T1000 (cell line): ENCODE measurements at regions not wholly inside any gene's neighbourhood (a gene's known extent, or its start where the extent isn't known, plus 50 kb on each side); places are given as distances from the start of the nearest gene placed in this dataset.
"Not testable (repeated sequence)": the region's sequence is repeated elsewhere in the genome, so short reads cannot be mapped to it uniquely, and the experiment has no call there.

Experiments used
- DNase-seq: peaks from one replicate; lab custom pipeline; 2025; ENCODE audit warnings: mixed read lengths; lab: John Stamatoyannopoulos, UW

DNA sequence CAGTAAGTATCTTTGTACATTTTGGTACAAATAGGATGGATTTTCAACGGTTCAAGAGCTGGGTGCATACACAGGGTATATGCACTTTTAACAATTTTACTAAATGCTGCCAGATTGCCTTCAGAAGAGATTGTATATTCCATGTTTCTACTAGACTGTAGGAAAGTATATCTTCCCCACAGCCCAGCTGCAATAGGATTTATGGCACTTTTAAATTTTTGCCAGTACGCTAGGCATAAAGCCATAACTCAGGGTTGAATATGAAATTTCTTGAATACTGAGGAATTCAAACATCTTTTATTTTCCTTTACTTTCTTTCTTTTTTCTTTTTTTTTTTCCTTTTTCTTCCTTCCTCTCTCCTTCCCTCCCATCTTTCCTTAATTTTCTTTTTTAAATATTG, 78.7 kb upstream of the SULF2 start:
- no peak for DNase-seq

DNA sequence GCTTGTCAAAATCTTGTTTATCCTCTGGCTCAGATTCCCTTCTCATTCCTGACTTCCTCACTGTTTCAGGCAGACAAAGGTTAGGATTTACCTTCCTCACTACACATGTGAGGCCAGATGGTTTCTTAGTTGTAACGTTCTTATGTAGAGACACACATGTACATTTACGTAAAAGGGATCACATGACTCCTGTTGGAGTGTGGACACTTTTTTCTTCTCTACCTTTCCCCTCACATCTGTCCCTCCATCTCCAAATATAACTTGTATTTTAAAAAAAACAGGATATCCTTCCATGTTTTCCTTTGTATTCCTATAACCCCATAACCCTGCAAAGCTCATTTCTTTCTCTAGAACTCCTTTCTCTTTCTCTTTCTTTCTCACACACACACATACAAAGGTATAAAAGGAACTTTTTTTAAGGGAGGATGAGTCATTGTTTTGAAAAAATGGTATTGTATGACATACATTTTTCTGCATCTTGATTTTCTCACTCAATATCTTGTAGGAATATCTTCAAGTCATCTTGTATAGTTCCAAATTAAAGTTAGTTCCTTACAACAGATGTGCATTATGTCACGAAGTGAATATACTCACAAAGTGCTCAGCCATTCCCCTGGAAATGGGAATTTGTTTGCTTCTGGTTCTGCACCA, 78.2 kb upstream of the SULF2 start:
- no peak for DNase-seq

DNA sequence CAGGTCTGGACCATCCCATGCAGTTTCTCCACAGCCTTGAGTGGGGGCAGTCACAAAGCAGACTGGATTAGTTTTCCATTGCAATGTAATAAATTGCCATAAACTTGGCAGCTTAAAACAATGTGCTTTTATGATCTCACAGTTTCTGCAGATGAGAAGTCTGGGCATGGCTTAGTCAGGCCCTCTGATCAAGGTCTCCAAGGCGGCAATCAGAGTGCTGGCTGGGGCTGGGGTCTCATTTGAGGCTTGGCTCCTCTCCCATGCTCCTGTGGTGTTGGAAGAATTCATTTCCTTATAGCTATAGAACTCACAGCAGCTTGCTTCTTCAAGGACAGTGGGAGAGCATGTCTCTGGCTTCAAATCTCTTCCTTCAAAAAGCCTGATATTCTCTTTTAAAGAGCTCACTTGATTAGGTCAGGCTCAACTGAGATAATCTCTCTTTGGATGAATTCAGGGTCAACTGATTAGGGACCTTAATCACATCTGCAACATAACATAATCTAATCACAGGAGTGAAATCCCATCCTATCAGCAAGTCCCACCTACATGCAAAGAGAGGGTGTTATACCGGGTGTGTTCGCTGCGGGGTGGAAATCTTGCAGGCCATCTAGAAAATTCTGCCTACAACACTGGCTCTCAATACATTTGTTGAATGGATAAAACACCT, 77.4 kb upstream of the SULF2 start:
- no peak for DNase-seq

DNA sequence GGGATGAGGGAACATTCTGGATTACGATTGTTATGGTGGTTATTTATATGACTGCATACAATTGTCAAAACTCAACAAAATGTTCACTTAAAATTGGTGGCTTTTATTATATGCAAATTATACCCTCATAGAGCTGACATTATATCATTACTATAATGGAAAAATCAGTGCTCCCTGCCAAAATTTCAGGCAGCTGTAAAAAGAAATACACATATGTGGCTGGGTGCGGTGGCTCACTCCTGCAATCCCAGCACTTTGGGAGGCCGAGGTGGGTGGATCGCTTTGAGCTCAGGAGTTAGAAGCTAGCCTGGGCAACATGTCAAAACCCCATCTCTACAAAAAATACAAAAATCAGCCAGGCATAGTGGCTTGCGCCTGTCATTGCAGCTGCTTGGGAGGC, 75.8 kb upstream of the SULF2 start:
- no peak for DNase-seq

DNA sequence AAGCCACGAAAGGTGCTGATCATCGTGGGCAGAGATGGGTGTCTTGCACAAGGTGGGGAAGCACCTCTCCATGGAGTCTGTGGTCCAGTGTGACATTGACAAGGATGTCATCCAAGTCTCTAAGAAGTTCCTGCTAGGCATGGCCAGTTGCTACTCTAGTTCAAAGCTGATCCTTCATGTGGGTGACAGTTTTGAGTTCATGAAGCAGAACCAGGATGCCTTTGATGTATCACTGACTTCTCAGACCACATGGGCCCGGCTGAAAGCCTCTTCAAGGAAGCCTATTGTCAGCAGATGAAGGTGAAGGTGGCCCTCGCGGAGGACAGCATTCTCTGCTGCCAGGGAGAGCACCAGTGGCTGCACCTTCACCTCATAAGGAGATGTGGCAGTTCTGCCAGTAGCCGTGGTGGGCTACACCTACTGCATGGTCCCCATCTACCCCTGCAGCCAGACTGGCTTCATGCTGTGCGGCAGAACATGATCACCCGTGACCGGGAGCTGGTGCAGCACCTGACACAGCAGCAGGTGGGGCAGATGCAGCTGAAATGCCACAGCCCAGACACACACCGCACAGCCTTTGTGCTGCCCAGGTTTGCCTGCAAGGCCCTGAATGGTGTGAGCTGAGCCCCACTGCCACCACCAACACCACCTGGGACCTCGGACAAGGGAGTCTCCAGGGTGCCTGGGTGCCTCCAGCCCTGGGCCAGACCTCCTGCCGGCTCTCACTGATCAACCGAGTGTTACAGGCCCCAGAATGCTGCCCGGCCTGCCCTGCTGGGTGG, 75.0 kb upstream of the SULF2 start:
- no peak for DNase-seq

DNA sequence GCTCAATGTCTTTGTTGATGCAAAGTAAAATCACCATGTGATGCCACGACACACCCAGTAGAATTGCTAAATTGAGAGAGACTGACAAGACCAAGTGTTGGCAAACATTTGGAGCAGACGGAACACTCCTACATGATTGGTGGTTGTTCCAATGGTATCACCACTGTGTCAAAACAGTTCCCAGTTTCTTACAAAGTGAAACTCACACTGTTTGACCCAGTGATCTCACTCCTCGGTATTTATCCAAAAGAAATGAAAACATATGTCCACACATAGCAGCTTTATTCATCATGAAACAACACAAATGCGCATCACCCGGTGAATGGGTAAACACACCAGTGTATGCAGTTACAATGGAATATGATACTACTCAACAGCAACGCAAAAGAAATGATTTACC, 74.0 kb upstream of the SULF2 start:
- DNase-seq = no peak

DNA sequence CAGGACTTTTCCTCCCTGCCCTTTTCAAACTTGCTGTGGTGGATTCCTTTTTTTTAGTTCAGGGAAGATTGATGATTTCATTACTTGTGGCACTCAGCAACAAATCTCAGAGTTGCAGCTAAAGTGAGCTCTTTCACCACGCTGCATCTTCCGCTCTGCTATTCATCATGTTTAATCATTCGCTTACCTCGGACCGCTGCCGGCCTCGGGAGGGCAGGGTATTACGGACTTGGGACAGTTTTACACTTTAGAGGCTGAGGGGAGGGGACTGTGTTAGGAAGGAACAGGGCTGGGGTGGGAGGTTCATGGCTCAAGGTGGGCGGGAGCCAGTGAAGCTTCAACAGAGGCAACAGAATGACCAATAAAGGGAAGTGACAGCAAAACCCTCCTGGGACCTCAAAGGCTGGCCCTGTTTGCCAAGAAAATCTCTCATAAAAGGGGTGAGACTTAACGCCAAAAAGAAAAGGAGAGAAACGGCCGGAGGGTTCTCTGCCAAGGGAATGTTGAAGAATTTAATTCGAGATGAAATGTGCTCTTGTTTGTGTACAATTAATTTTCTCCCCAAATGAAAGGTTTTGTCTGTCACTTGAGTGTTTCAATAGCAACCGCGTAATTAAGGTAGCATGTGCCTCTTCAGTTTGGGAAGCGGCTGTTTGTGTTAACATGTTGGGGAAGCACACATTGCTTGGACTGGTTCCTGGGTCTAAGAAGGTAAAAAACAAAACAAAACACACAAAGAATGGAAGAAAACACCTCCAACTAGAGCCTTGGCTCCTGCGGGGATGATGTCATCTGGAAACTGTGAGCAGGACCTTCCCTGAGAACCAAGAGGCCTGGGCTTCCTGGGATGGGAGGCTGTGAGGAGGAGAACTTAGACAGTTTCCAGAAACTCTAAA, 72.5 kb upstream of the SULF2 start:
- no peak for DNase-seq

DNA sequence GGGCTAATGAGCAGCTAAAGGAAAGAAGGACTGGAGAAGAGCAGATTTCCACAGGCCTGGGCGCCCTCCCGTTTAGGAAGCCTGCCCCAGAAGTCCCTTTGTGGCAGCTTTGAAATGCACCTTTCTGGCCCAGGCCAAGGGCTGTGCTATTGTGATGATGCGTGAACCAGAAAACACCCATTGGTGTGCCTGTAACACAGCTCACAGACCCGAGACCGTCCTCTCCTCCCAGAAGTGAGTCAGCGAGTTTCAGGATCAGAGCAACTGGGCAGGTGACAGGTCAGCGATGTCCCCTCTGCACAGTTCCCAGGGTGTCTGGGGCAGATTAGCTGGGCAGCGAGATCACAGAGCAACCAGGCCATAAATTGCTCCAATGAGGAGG, 71.9 kb upstream of the SULF2 start:
- no peak for DNase-seq

DNA sequence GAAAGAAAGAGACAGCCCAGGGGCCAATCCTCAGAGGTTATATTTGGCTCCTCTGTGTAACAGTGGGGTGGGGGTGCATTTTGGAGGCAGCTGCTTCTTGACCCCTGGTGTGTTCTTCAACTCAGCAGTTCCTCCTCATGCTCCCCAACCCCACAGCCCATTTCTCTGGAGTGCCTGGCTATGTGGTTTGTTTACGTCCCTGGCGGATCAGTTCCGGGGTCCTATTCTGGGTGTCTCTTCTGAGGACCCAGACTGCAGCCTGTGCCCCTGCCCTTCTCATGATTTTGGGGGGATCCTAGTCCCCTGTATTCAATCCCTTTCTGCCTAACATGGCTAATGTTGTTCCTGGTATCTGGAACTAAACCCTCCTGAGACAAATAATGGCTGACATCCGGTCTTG, 70.5 kb upstream of the SULF2 start:
- no peak for DNase-seq

DNA sequence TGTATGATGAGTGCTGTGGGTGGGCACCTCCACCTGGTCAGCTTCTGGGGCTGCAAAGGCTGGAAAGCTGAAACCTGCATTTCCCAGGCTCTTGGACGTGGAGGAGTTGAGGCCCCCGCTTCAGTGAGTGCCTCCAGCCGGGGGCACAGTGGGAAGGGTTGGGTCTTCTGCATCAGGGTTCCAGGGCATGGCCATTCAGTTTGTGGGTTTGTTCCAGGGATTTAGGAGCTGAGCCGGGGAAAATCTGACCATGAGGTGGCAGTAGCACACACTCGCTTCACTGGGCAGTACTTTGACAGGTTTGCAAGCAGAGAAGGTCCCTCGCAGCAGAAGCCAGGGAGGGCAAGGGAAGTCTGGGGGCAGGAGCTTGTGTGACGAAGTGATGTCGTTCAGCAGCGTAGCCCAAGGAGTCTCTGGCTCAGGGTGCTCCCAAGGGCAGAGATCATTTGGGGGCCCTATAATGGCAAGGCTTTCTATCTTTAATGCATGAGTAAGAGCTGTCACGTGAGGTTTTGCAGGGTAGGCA, 69.5 kb upstream of the SULF2 start:
- no peak for DNase-seq

DNA sequence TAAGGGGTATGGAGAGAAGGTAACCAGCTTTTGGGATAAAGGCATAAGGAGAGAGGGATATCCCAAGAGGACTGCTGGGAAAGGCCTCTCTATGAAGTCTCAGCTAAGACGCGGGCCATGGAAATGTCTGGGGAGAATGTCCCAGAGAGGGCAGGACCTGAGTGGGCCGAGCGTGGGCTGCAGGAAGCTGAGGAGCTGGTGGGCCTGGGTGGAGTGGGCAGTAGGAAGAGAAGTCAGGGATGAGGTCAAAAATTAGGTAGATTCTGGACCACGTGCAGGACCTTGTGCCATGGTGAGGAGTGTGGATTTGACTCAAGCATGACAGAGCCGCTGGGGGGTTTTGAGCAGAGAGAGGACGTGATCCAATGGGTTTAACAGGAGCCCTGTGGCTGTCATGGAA, 66.5 kb upstream of the SULF2 start:
- DNase-seq = no peak

DNA sequence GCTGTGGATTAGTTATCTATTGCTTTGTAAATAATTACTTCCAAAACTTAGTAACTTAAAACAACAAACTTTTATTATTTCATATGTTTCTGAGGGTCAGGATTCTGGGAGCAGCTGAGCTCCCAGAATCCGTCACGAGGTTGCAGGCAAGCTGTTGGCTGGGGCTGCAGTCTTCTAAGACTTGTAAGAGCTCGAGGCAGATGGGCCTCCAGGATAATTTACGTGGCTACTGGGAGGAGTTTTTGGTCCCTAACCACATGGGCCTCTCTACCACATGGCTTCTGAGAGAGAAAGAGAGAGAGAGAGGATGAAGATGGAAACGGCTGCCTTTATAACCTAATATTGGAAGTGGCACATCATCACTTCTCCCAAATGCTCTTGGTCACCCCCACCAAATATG, 64.9 kb upstream of the SULF2 start:
- no peak for DNase-seq

DNA sequence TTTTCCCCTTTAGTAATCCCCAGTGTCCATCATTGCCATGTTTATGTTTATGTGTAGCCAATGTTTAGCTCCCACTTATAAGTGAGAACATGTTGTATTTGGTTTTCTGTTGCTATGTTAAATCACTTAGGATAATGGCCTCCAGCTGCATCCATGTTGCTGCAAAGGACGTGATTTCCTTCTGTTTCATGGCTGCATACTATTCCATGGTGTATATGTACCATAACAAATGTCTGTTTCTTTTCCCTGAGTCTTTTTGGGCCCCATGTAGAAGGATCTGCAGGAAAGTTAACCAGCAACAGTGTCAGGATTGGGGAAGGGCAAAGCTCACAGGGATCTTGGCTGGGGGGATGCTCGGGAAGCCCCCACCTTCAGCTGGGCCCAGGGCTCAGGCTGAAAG, 64.3 kb upstream of the SULF2 start:
- no peak for DNase-seq

DNA sequence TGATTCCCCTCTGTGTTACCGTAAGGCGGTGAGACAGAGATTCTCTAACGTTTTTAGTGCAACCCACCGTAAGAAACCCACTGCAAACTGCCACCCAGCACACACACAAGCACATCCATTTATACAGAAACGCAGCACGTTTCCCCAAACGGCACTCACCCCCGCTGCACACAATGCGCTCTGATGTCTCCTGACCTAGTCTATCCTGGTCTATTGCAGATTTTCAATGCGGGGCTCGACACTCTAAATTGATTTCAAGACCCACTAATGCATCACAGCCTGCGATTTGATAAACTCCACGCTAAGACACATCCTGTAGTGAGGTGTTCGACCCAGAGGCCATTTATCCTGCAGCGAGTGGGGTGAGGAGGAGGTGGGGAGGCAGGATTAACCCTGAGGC, 63.7 kb upstream of the SULF2 start:
- no peak for DNase-seq

DNA sequence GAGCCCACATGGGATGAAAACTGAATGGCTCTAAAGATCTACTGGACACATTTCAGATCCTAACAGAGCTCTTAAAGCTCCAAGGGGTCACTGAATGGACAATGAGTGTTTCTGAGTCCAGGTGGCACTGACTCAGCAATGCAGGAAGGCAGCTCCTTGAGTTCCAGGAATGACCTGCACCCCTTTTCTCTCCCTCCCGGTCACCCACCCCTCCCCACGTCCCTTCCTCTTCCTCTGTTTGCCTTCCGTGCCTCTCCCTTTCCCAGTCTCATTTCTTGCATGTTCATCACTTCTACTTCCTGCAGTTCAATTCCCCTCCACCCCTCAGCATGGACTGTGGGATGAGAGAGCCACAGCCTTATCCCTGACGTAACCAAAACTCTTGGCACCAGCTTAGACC, 63.3 kb upstream of the SULF2 start:
- not testable (repeated sequence) for DNase-seq

DNA sequence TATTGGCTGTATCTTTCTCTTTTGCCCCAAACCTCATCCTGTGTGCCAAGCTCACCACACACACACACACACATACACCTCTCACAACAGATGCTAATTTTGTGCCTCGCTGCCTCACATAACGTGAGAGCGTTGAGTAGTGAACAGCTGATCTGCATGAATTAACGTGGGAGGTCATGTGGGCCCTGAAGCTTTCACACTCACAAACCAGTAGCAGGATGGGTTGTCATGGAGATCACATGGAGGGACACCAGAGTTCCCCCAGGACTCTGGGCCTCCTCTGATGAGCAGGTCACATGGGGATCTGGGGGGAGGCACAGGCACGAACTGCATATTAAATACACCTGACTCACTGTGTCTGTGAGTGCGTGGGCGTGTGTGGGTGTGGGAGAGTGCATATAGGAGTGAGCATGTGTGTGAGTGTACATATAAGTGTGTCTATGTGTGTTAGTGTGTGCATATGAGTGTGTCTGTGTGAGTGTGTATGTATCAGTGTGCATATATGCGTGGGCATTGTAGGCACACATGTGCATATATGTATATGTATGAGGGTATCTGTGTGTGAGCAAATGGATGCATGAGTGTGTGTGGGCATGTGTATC, 62.7 kb upstream of the SULF2 start:
- DNase-seq = no peak

DNA sequence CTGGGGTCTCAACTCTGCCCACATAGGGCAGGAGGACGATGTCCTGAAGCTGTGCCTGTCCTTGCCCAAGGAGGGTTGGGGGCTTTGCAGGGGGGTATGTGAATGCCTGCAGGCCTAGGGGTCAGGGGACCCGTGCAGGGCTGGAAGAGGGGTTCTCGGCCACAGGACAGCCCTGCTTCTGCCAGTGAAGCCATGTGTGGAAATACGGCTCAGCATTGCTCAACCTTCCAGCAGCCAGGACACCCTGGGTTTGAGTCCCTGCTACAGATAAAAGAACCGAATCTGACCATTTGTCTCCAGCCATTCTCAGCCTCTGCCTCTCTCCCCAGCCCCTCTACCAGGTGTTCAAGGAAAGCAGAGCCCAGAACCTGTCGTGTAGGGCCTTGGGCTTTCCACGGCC, 61.9 kb upstream of the SULF2 start:
- not testable (repeated sequence) for DNase-seq

DNA sequence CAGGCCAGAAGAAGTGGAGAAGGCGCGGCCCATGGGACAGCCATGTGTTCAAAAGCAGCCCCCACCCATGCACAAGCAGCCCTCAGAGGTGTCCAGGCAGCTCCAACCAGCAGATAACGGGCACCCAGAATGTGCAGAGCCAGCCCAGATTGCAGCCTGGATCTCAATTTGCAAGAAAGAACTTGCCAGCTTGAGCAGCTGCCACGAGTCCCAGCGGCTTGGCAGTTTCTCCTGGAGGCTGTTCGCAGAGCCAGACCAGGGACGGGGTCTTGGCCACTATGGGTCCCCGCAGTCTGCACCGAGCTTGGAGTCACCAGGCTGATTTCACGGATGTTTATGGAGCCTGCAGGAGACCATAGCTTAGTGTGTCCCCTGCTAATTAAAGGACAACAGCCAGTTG, 61.4 kb upstream of the SULF2 start:
- DNase-seq = not testable (repeated sequence)

DNA sequence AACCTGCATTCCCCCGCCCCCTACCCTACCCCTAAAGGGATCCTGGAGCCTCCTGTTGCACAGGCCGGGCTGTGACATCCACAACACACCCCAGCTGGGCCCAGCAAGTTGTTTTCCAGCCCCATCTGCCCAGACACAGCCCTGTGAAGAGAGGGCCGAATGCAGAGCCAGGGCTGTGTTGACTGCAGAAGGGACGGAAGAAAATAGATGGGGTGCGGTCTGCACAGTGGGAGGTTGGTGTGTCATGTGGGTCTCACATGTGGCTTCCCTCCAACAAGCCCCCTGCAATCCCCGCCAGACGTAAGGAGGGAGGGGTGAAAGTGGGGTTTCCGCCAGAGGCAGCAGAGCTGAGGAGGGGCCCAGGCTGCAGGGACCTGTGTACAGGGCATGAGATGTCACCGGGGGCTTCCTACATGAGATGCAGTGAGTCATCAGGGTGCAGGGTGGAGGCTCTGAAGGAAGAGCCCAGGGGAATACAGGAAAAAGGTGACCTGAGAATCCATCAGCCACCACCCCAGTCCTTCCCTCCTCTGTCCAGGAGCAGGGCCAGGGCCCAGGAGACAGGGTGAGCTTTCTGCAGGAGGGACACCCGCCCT, 60.2 kb upstream of the SULF2 start:
- not testable (repeated sequence) for DNase-seq

DNA sequence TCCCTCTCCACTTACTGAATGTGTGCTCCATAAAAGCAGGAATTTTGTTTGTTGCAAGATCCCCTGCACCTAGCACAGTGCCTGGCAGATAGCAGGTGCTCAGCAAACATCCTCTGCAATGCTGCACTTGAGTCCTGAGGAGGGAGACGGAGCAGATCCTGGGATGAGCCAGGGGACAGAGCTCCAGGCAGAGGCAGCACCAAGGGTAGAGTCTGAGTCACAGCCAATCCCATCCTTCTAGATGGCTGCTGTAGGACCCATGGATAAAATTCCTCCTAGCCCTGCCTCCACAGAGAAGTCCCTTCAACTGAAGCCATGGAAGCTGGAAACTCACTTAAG, 59.3 kb upstream of the SULF2 start:
- not testable (repeated sequence) for DNase-seq

DNA sequence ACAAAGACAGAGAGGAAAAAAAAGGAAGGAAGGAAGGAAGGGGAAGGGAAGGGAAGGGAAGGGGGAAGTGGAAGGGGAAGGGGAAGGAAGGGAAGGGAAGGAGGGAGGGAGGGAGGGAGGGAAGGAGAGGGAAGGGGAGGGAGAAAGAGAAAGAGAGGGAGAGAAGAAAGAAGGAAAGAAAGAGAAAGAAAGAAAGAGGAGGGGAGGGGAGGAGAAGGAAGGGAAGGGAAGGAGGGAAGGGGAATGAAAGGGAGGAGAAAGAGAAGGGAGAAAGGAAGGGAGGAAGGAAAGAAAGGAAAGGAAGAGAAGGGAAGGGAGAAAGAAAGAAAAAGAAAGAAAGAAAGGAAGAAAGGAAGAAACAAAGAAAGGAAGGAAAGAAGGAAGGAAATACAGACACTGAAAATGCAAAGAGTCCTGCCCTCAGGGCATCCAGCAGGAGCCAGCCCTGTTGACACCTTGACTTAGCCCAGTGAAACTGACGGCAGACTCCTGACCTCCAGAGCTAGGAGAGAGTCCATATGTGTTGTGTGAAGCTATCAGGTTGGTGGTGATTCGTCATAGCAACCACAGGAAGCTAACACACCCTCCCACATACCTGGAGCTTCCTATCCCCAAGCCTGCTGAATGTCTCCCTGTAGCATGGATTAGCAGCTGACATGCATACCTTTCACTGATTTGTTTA, 58.7 kb upstream of the SULF2 start:
- DNase-seq = no peak
